HL-60 (cell line): ENCODE measurements at regions not wholly inside any gene's neighbourhood (a gene's known extent, or its start where the extent isn't known, plus 50 kb on each side); places are given as distances from the start of the nearest gene placed in this dataset.

Experiments used
- DNase-seq, 2 experiments: peaks; one replicate each; pipeline ENCODE4 v3.0.0-alpha.2; 2010 to 2020; ENCODE audit warnings: low read depth in 1 of 2, low spot score in 1 of 2
- H3K27ac ChIP-seq: fragments of 250-450 bp; sonication (Bioruptor Pico); replicated peaks from 2 replicates; pipeline ENCODE4 v1.5.1; 2020; ENCODE audit warnings: mild to moderate bottlenecking, moderate library complexity
- H3K27me3 ChIP-seq: fragments of 250-450 bp; sonication (Bioruptor Pico); 2 replicates; pipeline ENCODE4 v1.5.1; 2021; ENCODE audit warnings: mild to moderate bottlenecking, moderate library complexity; ENCODE audit not compliant: insufficient read depth, poor library complexity, severe bottlenecking
- H3K4me3 ChIP-seq: replicated peaks from 2 replicates; pipeline ENCODE4 v1.5.1; 2011; ENCODE audit warnings: mild to moderate bottlenecking, control low read depth, low read length; ENCODE audit not compliant: insufficient read depth
- CTCF ChIP-seq: IDR thresholded peaks from one replicate; pipeline ENCODE4 v1.5.1; 2011; ENCODE audit warnings: low read length, control low read depth, inconsistent platforms; ENCODE audit not compliant: insufficient read depth
- GABPA ChIP-seq: IDR thresholded peaks from 2 replicates; pipeline ENCODE4 v1.6.1; 2012; ENCODE audit warnings: low read depth
- POLR2AphosphoS5 ChIP-seq: IDR thresholded peaks from 2 replicates; pipeline ENCODE4 v1.6.1; 2012; ENCODE audit warnings: low read depth
- REST ChIP-seq: IDR thresholded peaks from 2 replicates; pipeline ENCODE4 v1.6.1; 2012; ENCODE audit warnings: low read depth; ENCODE audit not compliant: insufficient replicate concordance
- SPI1 ChIP-seq: IDR thresholded peaks from 2 replicates; pipeline ENCODE4 v1.6.1; 2012; ENCODE audit warnings: low read depth, mild to moderate bottlenecking, borderline replicate concordance

- H3K27ac ChIP-seq = no peak overlapping the region
Measured at GRCh38 chr4:63619771-63620170, 789.5 kb downstream of the TECRL start.

DNA sequence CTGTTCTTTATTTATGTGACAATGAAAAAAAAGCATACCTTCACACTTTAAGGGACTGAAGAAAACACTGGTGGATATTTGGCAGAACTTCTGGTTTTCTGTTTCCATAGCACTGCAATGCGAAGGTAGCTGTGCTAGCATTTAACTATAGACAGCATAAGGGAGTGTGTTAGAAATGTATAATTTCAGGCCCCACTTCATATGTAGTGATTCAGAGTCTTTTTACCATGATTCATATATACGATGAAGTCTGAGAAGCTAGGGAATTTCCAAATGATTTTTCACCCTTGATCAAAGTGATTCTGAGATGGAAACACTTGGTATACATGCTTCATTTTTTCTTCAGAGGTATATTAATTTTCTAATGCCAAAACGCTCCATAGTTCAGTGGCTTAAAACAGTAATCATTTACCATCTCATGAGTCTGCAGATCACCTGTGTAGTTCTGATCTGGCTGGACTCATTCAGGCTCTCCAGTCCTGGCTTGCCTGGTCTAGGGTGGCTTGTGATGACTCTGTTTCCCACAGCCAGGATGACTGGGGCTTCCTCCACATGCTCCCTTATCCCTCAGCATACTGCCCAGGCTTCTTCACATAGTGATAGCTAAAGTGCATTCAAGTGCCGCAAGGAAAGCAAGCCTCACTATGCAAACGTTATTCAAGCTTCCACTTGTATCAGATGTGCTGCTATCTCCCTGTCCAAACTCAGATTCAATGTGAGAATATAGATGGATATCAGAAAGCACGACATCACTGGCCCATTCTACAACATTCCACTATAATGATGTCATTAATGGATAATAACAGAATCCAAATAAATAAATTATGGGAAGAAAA, 790.1 kb downstream of the TECRL start:
- Histone ChIP-seq H3K27me3 (no peaks in the 10 kb centered on the region), H3K27ac (no peak overlapping the region), H3K4me3 (no peak overlapping the region)
- no peak for TF ChIP-seq SPI1
- no peak for TF ChIP-seq REST
- TF ChIP-seq POLR2AphosphoS5 = no peak
- TF ChIP-seq CTCF = no peak
- no peak for TF ChIP-seq GABPA
- no peak for DNase-seq

More at GRCh38 chr4:63619771-63620170, 789.5 kb downstream of the TECRL start:
- DNase-seq = no peak
- Histone ChIP-seq H3K27me3 (no peaks in the 10 kb centered on the region), H3K4me3 (no peak overlapping the region)
- no peak for TF ChIP-seq GABPA
- no peak for TF ChIP-seq REST
- no peak for TF ChIP-seq POLR2AphosphoS5
- TF ChIP-seq CTCF = no peak
- TF ChIP-seq SPI1 = no peak

- no peak for DNase-seq
- no peak for TF ChIP-seq SPI1
- Histone ChIP-seq H3K27ac (no peak overlapping the region), H3K27me3 (no peaks in the 10 kb centered on the region), H3K4me3 (no peak overlapping the region)
Measured at GRCh38 chr4:63607169-63607872, 801.9 kb downstream of the TECRL start.

DNA sequence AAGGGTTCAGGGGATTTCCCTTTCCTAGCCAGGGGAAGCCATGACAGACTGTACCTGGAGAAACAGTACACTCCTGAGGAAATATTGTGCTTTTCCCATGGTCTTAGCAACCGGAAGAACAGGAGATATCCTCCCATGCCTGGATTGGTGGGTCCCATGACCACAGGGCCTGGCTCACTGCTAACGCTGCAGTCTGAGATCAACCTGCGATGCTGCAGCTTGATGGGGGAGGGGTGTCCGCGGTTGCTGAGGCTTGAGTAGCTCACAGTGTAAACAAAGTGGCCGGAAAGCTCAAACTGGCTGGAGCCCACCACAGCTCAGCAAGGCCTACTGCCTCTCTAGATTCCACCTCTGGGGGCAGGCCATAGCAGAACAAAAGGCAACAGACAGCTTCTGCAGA, 819.5 kb downstream of the TECRL start:
- TF ChIP-seq GABPA = no peak
- no peak for TF ChIP-seq REST
- TF ChIP-seq SPI1 = no peak
- TF ChIP-seq POLR2AphosphoS5 = no peak
- TF ChIP-seq CTCF = no peak
- DNase-seq = no peak
- H3K4me3 ChIP-seq = no peak overlapping the region
- no peak overlapping the region for H3K27ac ChIP-seq
- no peaks in the 10 kb centered on the region for H3K27me3 ChIP-seq
